ENCODE measurements at regions not wholly inside any gene's neighbourhood (a gene's known extent, or its start where the extent isn't known, plus 50 kb on each side); places are given as distances from the start of the nearest gene placed in this dataset.

GRCh38 chr9:102049586-102050246 lies 311.3 kb upstream of the GRIN3A start:
- no peak for TF ChIP-seq CTCF (IDR thresholded peaks at IDR 0.05; ENCODE audit: borderline replicate concordance, control extremely low read depth, extremely low read depth, insufficient read depth, missing control alignments)
- in situ Hi-C loops (cut with MboI; ENCODE audit: low sequenced_read_pairs, unreplicated experiment) = no loop called here
- DNase-seq (ENCODE audit: low spot score) = no peak

- in situ Hi-C loops (cut with MboI; ENCODE audit: low sequenced_read_pairs, unreplicated experiment) = no loop called here
- TF ChIP-seq CTCF (IDR thresholded peaks at IDR 0.05; ENCODE audit: borderline replicate concordance, control extremely low read depth, extremely low read depth, insufficient read depth, missing control alignments) = no peak
- no peak for DNase-seq (ENCODE audit: low spot score)
Observed at GRCh38 chr9:102047549-102047948, 309.1 kb upstream of the GRIN3A start.

- in situ Hi-C loops (cut with MboI; ENCODE audit: low sequenced_read_pairs, unreplicated experiment) = no loop called here
- no peak for DNase-seq (ENCODE audit: low spot score)
- no peak for TF ChIP-seq CTCF (IDR thresholded peaks at IDR 0.05; ENCODE audit: borderline replicate concordance, control extremely low read depth, extremely low read depth, insufficient read depth, missing control alignments)
Observed at GRCh38 chr9:102044133-102044532, 305.7 kb upstream of the GRIN3A start.

- no peak for DNase-seq (ENCODE audit: low spot score)
- no peak for TF ChIP-seq CTCF (IDR thresholded peaks at IDR 0.05; ENCODE audit: borderline replicate concordance, control extremely low read depth, extremely low read depth, insufficient read depth, missing control alignments)
- in situ Hi-C loops (cut with MboI; ENCODE audit: low sequenced_read_pairs, unreplicated experiment) = no loop called here
Observed at GRCh38 chr9:102038006-102038405, 299.6 kb upstream of the GRIN3A start.

- DNase-seq (ENCODE audit: low spot score) = peak; percentile 6
- in situ Hi-C loops (cut with MboI; ENCODE audit: low sequenced_read_pairs, unreplicated experiment) = no loop called here
- no peak for TF ChIP-seq CTCF (IDR thresholded peaks at IDR 0.05; ENCODE audit: borderline replicate concordance, control extremely low read depth, extremely low read depth, insufficient read depth, missing control alignments)
Observed at GRCh38 chr9:102035929-102036328, 297.5 kb upstream of the GRIN3A start.

GRCh38 chr9:102032614-102033013 lies 294.2 kb upstream of the GRIN3A start:
- in situ Hi-C loops (cut with MboI; ENCODE audit: low sequenced_read_pairs, unreplicated experiment) = no loop called here
- no peak for DNase-seq (ENCODE audit: low spot score)
- TF ChIP-seq CTCF (IDR thresholded peaks at IDR 0.05; ENCODE audit: borderline replicate concordance, control extremely low read depth, extremely low read depth, insufficient read depth, missing control alignments) = no peak

Data from GM13976 (cell line).